Left ventricle myocardium inferior (tissue), 1 donor: ENCODE measurements at regions not wholly inside any gene's neighbourhood (a gene's known extent, or its start where the extent isn't known, plus 50 kb on each side); places are given as distances from the start of the nearest gene placed in this dataset.

Experiments
- DNase-seq: peaks from one replicate; pipeline ENCODE4 v3.0.0-alpha.2; 2020
- H3K27ac ChIP-seq: fragments of 200-600 bp; replicated peaks from 2 replicates; pipeline ENCODE4 v1.8.0; 2021
- H3K27me3 ChIP-seq: fragments of 200-600 bp; 2 replicates; pipeline ENCODE4 v1.8.0; 2021; ENCODE audit warnings: low read depth
- H3K36me3 ChIP-seq: fragments of 200-600 bp; 2 replicates; pipeline ENCODE4 v1.8.0; 2021
- H3K4me1 ChIP-seq: fragments of 200-600 bp; 2 replicates; pipeline ENCODE4 v1.8.0; 2021
- H3K4me3 ChIP-seq: fragments of 200-600 bp; 2 replicates; pipeline ENCODE4 v1.8.0; 2021; ENCODE audit warnings: mild to moderate bottlenecking, moderate library complexity
- H3K9me3 ChIP-seq: fragments of 200-600 bp; replicated peaks from 2 replicates; pipeline ENCODE4 v1.8.0; 2021
- intact Hi-C: fragments of 100-400 bp; cut with micrococcal nuclease; formaldehyde crosslinking; loops from one replicate; pipeline ENCODE4 v1.11.0; 2022
- TF ChIP-seq, protein P1 (sequence below): fragments of 200-600 bp; IDR thresholded peaks from 2 replicates; pipeline ENCODE4 v1.8.0; 2021; ENCODE audit warnings: antibody characterized with exemption, mild to moderate bottlenecking, borderline replicate concordance
- donor health status: DM: no; HTN: yes; CAD: no; lungs with severe emphysema.

DNA sequence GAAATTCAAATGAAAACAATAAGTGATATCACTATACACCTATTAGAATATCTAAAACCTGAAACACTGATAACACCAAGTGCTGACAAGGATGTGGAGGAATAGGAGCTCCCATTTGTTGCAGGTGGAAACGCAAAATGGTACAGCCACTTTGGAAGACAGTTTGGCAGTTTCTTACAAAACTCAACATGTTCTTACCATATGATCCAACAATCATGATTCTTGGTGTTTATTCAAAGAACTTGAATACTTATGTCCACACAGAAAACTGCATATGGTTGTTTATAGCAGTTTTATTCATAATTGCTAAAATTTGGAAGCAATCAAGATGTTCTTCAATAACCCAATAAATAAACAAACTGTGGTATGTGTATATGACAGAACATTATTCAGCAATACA, 107.9 kb downstream of the FHDC1 start:
- no peak for DNase-seq
- intact Hi-C loops = no loop called here
- Histone ChIP-seq H3K4me3 (no peak overlapping the region), H3K36me3 (no peaks in the 10 kb centered on the region), H3K27ac (no peak overlapping the region), H3K4me1 (no peaks in the 10 kb centered on the region), H3K27me3 (peaks cover 17% of the 10 kb centered on the region), H3K9me3 (peaks cover 7% of the 10 kb centered on the region)
- TF ChIP-seq, protein P1, sequence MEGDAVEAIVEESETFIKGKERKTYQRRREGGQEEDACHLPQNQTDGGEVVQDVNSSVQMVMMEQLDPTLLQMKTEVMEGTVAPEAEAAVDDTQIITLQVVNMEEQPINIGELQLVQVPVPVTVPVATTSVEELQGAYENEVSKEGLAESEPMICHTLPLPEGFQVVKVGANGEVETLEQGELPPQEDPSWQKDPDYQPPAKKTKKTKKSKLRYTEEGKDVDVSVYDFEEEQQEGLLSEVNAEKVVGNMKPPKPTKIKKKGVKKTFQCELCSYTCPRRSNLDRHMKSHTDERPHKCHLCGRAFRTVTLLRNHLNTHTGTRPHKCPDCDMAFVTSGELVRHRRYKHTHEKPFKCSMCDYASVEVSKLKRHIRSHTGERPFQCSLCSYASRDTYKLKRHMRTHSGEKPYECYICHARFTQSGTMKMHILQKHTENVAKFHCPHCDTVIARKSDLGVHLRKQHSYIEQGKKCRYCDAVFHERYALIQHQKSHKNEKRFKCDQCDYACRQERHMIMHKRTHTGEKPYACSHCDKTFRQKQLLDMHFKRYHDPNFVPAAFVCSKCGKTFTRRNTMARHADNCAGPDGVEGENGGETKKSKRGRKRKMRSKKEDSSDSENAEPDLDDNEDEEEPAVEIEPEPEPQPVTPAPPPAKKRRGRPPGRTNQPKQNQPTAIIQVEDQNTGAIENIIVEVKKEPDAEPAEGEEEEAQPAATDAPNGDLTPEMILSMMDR = no peak

DNA sequence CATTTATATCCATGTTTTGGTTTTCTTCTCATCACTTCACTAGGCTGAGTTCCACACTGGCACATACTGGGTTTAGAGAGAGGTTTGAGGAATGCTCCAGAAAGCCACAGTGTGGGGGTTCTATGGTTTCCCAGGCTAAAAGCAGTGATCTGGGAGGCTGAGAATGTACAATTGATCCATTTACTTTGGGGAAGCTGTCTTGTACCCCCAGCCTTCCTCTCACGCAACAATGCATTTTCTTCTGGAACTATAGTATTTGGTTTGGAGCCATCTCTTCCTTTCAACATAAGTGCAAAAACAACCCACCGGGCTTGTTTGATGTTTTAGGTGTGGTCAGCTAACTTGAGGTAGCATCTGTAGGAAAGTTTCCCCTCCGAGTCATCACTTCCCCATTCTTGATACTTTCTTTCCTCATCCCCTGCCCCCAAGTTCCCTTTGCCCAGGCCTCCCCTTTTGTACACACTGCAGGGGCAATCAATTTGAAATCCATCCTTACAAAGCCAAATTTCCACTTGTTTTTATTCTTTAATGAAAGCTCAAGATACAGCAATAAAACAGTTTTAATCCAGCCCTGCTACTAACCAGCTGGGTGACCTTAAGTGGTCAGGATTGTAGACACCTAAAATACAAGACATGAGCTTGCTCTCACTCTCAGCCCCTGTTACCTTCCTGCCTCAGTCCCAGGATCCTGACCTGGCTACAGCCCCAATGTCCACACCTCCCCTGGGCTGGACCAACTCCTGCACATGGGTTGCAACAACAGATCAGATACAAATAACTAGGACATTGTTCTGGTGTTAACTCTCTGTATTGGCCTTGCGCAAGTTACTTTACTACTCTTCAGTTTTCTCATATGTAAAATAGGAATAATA, 109.2 kb downstream of the FHDC1 start:
- H3K36me3 ChIP-seq = no peaks in the 10 kb centered on the region
- intact Hi-C loops = no loop called here
- H3K27me3 ChIP-seq = peaks cover 13% of the 10 kb centered on the region
- peaks cover 7% of the 10 kb centered on the region for H3K9me3 ChIP-seq
- no peak overlapping the region for H3K27ac ChIP-seq
- H3K4me1 ChIP-seq = no peaks in the 10 kb centered on the region
- TF ChIP-seq, protein P1 = no peak
- DNase-seq = no peak
- no peak overlapping the region for H3K4me3 ChIP-seq

DNA sequence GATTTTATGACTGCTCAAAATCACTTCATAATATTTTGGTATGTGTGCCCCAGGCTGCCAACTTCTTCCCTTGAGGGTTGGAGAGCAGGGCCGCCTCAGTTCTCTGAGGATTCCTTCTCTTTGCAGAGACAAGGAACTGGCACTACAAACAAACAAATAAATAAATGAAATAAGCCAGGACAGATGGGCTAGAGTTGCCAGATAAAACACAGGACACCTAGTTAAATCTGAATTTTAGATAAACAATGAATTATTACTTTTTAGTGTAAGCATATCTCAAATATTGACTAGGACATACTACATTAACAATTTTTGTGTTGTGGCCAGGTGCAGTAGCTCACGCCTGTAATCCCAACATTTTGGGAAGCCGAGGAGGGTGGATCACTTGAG, 122.5 kb downstream of the FHDC1 start:
- Histone ChIP-seq H3K4me3 (no peak overlapping the region), H3K9me3 (no peaks in the 10 kb centered on the region), H3K36me3 (no peaks in the 10 kb centered on the region), H3K27ac (no peak overlapping the region), H3K27me3 (peaks cover 50% of the 10 kb centered on the region), H3K4me1 (no peaks in the 10 kb centered on the region)
- intact Hi-C loops = no loop called here
- TF ChIP-seq, protein P1 = no peak
- DNase-seq = no peak

DNA sequence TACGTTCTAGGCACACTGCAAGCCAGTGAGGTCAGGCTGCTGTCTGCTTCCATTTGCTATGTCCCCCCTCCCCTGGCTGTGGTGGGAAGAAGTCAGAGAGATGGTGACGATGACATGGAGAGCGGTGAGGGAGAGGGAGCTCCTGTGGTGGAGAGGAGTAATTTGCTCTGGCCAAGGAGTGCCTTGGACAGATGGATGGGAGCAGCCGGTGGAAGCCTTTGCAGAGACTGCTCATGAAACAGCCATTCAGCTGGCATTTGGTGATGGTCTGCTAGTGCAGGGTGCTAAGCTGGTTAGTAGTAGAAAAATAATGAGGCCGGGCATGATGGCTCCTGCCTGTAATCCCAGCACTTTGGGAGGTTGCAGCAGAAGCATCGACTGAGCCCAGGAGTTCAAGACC, 124.1 kb downstream of the FHDC1 start:
- Histone ChIP-seq H3K4me1 (no peaks in the 10 kb centered on the region), H3K4me3 (no peak overlapping the region), H3K9me3 (no peaks in the 10 kb centered on the region), H3K27me3 (peaks cover 41% of the 10 kb centered on the region), H3K27ac (no peak overlapping the region), H3K36me3 (no peaks in the 10 kb centered on the region)
- intact Hi-C loops = no loop called here
- TF ChIP-seq, protein P1 = no peak
- DNase-seq = no peak

DNA sequence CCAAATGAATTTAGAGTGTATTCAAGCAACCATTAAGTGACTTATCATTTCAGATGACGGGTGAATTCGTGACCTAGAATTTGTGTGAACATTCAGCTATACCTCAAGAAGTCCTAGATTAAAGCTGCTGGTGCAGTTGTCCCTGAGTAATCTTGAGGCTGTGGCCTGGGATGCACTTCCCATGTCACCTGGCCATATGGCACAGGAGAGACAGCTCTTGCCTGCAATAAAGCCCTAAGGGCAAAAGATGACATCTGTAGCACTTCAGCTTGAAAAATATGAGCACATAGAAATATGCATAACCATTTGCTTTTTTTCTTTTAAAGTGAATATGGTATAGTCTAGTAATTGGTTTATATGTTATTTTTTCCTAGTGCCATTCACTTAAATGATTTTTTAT, 125.8 kb downstream of the FHDC1 start:
- Histone ChIP-seq H3K4me3 (no peak overlapping the region), H3K27me3 (peaks cover 23% of the 10 kb centered on the region), H3K36me3 (no peaks in the 10 kb centered on the region), H3K4me1 (no peaks in the 10 kb centered on the region), H3K9me3 (no peaks in the 10 kb centered on the region), H3K27ac (no peak overlapping the region)
- no peak for DNase-seq
- TF ChIP-seq, protein P1 = no peak
- intact Hi-C loops = no loop called here
